ENCODE measurements at regions not wholly inside any gene's neighbourhood (a gene's known extent, or its start where the extent isn't known, plus 50 kb on each side); places are given as distances from the start of the nearest gene placed in this dataset.
"Not testable (repeated sequence)": the region's sequence is repeated elsewhere in the genome, so short reads cannot be mapped to it uniquely, and the experiment has no call there.

- POLR2A ChIA-PET; DNase-seq (ENCODE audit: extremely low spot score); CTCF ChIA-PET: not testable (repeated sequence)
Observed at GRCh38 chr5:93682471-93683404, 58.7 kb downstream of the POU5F2 start.

- no peak for DNase-seq (ENCODE audit: extremely low spot score)
- ChIA-PET POLR2A (no interaction called here), CTCF (no interaction called here)
- TF ChIP-seq CTCF (IDR thresholded peaks at IDR 0.05; ENCODE audit: control extremely low read depth, extremely low read depth, low read depth, missing control alignments) = no peak
Observed at GRCh38 chr5:93681432-93681831, 60.0 kb downstream of the POU5F2 start.

GRCh38 chr5:93677359-93677891 lies 64.0 kb downstream of the POU5F2 start:
- TF ChIP-seq CTCF (IDR thresholded peaks at IDR 0.05; ENCODE audit: control extremely low read depth, extremely low read depth, low read depth, missing control alignments) = no peak
- POLR2A ChIA-PET = no interaction called here
- DNase-seq (ENCODE audit: extremely low spot score) = no peak
- CTCF ChIA-PET = interaction anchor here (0.9 to 2.2 kb wide), 4 partner anchors 17 to 124 kb away, joined by 3 to 7 read pairs (median 3); no protein-coding TSS in a partner anchor

GRCh38 chr5:93676704-93677103 lies 64.7 kb downstream of the POU5F2 start:
- TF ChIP-seq CTCF (IDR thresholded peaks at IDR 0.05; ENCODE audit: control extremely low read depth, extremely low read depth, low read depth, missing control alignments) = no peak
- ChIA-PET POLR2A (no interaction called here), CTCF (interaction anchor here (0.9 to 2.2 kb wide), 5 partner anchors 10 to 125 kb away, joined by 3 to 7 read pairs (median 3); no protein-coding TSS in a partner anchor)
- DNase-seq (ENCODE audit: extremely low spot score) = no peak

- ChIA-PET POLR2A (no interaction called here), CTCF (interaction anchor here (1.2 to 2.2 kb wide), 5 partner anchors 9 to 126 kb away, joined by 3 to 7 read pairs (median 3); no protein-coding TSS in a partner anchor)
- no peak for DNase-seq (ENCODE audit: extremely low spot score)
- TF ChIP-seq CTCF (IDR thresholded peaks at IDR 0.05; ENCODE audit: control extremely low read depth, extremely low read depth, low read depth, missing control alignments) = no peak
Observed at GRCh38 chr5:93675460-93676450, 65.6 kb downstream of the POU5F2 start.

- no peak for DNase-seq (ENCODE audit: extremely low spot score)
- ChIA-PET POLR2A (no interaction called here), CTCF (interaction anchor here (1.3 to 1.8 kb wide), 2 partner anchors 14 kb away, joined by 3 to 4 read pairs; no protein-coding TSS in a partner anchor)
- TF ChIP-seq CTCF (IDR thresholded peaks at IDR 0.05; ENCODE audit: control extremely low read depth, extremely low read depth, low read depth, missing control alignments) = no peak
Observed at GRCh38 chr5:93674866-93675459, 66.4 kb downstream of the POU5F2 start.
